ENCODE measurements at regions not wholly inside any gene's neighbourhood (a gene's known extent, or its start where the extent isn't known, plus 50 kb on each side); places are given as distances from the start of the nearest gene placed in this dataset.
"Not testable (repeated sequence)": the region's sequence is repeated elsewhere in the genome, so short reads cannot be mapped to it uniquely, and the experiment has no call there.

GRCh38 chrX:3504916-3505315 is 158.5 kb upstream of the MXRA5 start:
- H2BK15ac ChIP-seq (ENCODE audit: low read length), result no peak overlapping the region
- no peak overlapping the region for H4K91ac ChIP-seq (ENCODE audit: low read depth, low read length, poor library complexity)
- H4K8ac ChIP-seq (ENCODE audit: low read depth, low read length), result no peak overlapping the region
- H2BK120ac ChIP-seq (ENCODE audit: low read depth, low read length), result no peak overlapping the region
- no peak overlapping the region for H3K23ac ChIP-seq (ENCODE audit: low read depth, low read length, poor library complexity)
- no peak overlapping the region for H3K14ac ChIP-seq (ENCODE audit: low read length)
- WGBS, 2 donors (ENCODE audit: extremely low coverage in 2 of 2, insufficient read length in 2 of 2, insufficient replicate concordance in 1 of 2), result no CpG with 5 or more reads among the region's 3 CpGs
- H3K4ac ChIP-seq (ENCODE audit: low read length), result no peak overlapping the region
- no peak overlapping the region for H2AK5ac ChIP-seq (ENCODE audit: low read depth, low read length)
- no peaks in the 10 kb centered on the region for H3K27me3 ChIP-seq (ENCODE audit: control insufficient read depth in 3 of 3, insufficient read depth in 3 of 3, low read depth in 1 of 3, low read length in 3 of 3)
- H3K79me1 ChIP-seq (ENCODE audit: low read depth, low read length), result no peaks in the 10 kb centered on the region
- DNase-seq (ENCODE audit: low spot score), result no peak
- no peak overlapping the region for H2BK5ac ChIP-seq (ENCODE audit: low read length)
- no peak overlapping the region for H3K27ac ChIP-seq (replicated peaks; ENCODE audit: low read length)
- no peak overlapping the region for H2BK12ac ChIP-seq (ENCODE audit: low read length)
- H3K18ac ChIP-seq (ENCODE audit: low read length), result no peak overlapping the region
- H2AFZ ChIP-seq (ENCODE audit: low read length), result no peak overlapping the region
- no peak overlapping the region for H3K4me3 ChIP-seq (ENCODE audit: low read length in 2 of 2)
- no peak overlapping the region for H3K9ac ChIP-seq (ENCODE audit: low read depth, low read length, poor library complexity)
- H3K4me2 ChIP-seq (ENCODE audit: insufficient read depth, low read length, poor library complexity, severe bottlenecking), result no peak overlapping the region
- no peaks in the 10 kb centered on the region for H3K4me1 ChIP-seq (ENCODE audit: control insufficient read depth in 2 of 2, insufficient read depth in 1 of 2, low read depth in 1 of 2, low read length in 2 of 2)
- H3K36me3 ChIP-seq (replicated peaks in 1 of 2; ENCODE audit: control insufficient read depth in 2 of 2, insufficient read depth in 2 of 2, low read length in 2 of 2), result no peaks in the 10 kb centered on the region
- no peaks in the 10 kb centered on the region for H3K9me3 ChIP-seq (replicated peaks in 1 of 2; ENCODE audit: control insufficient read depth in 2 of 2, insufficient read depth in 1 of 2, low read depth in 1 of 2, low read length in 2 of 2)

GRCh38 chrX:3501833-3502535 is 155.5 kb upstream of the MXRA5 start:
- Histone ChIP-seq H3K4me3 (ENCODE audit: low read length in 2 of 2) (no peak overlapping the region), H2BK120ac (ENCODE audit: low read depth, low read length) (no peak overlapping the region), H2AK5ac (ENCODE audit: low read depth, low read length) (no peak overlapping the region), H3K4ac (ENCODE audit: low read length) (no peak overlapping the region), H3K4me2 (ENCODE audit: insufficient read depth, low read length, poor library complexity, severe bottlenecking) (no peak overlapping the region), H3K23ac (ENCODE audit: low read depth, low read length, poor library complexity) (no peak overlapping the region), H3K27ac (replicated peaks; ENCODE audit: low read length) (no peak overlapping the region), H3K14ac (ENCODE audit: low read length) (no peak overlapping the region), H2BK15ac (ENCODE audit: low read length) (no peak overlapping the region), H2BK12ac (ENCODE audit: low read length) (no peak overlapping the region), H3K4me1 (ENCODE audit: control insufficient read depth in 2 of 2, insufficient read depth in 1 of 2, low read depth in 1 of 2, low read length in 2 of 2) (no peaks in the 10 kb centered on the region), H3K36me3 (replicated peaks in 1 of 2; ENCODE audit: control insufficient read depth in 2 of 2, insufficient read depth in 2 of 2, low read length in 2 of 2) (no peaks in the 10 kb centered on the region), H3K9me3 (replicated peaks in 1 of 2; ENCODE audit: control insufficient read depth in 2 of 2, insufficient read depth in 1 of 2, low read depth in 1 of 2, low read length in 2 of 2) (no peaks in the 10 kb centered on the region), H2BK5ac (ENCODE audit: low read length) (no peak overlapping the region), H3K18ac (ENCODE audit: low read length) (no peak overlapping the region), H3K9ac (ENCODE audit: low read depth, low read length, poor library complexity) (no peak overlapping the region), H2AFZ (ENCODE audit: low read length) (no peak overlapping the region), H3K27me3 (ENCODE audit: control insufficient read depth in 3 of 3, insufficient read depth in 3 of 3, low read depth in 1 of 3, low read length in 3 of 3) (no peaks in the 10 kb centered on the region), H4K8ac (ENCODE audit: low read depth, low read length) (no peak overlapping the region), H4K91ac (ENCODE audit: low read depth, low read length, poor library complexity) (no peak overlapping the region), H3K79me1 (ENCODE audit: low read depth, low read length) (no peaks in the 10 kb centered on the region)
- DNase-seq (ENCODE audit: low spot score), result no peak
- WGBS, 2 donors (ENCODE audit: extremely low coverage in 2 of 2, insufficient read length in 2 of 2, insufficient replicate concordance in 1 of 2), result no CpG with 5 or more reads among the region's 21 CpGs

- H3K23ac ChIP-seq (ENCODE audit: low read depth, low read length, poor library complexity); H4K8ac ChIP-seq (ENCODE audit: low read depth, low read length); H2BK5ac ChIP-seq (ENCODE audit: low read length); H2AFZ ChIP-seq (ENCODE audit: low read length); H3K9me3 ChIP-seq (replicated peaks in 1 of 2; ENCODE audit: control insufficient read depth in 2 of 2, insufficient read depth in 1 of 2, low read depth in 1 of 2, low read length in 2 of 2); H3K27ac ChIP-seq (replicated peaks; ENCODE audit: low read length); H3K36me3 ChIP-seq (replicated peaks in 1 of 2; ENCODE audit: control insufficient read depth in 2 of 2, insufficient read depth in 2 of 2, low read length in 2 of 2); H3K4me1 ChIP-seq (ENCODE audit: control insufficient read depth in 2 of 2, insufficient read depth in 1 of 2, low read depth in 1 of 2, low read length in 2 of 2); H3K79me1 ChIP-seq (ENCODE audit: low read depth, low read length); H4K91ac ChIP-seq (ENCODE audit: low read depth, low read length, poor library complexity); H3K14ac ChIP-seq (ENCODE audit: low read length); H3K4ac ChIP-seq (ENCODE audit: low read length); DNase-seq (ENCODE audit: low spot score); H3K4me2 ChIP-seq (ENCODE audit: insufficient read depth, low read length, poor library complexity, severe bottlenecking); H3K9ac ChIP-seq (ENCODE audit: low read depth, low read length, poor library complexity); H3K18ac ChIP-seq (ENCODE audit: low read length); H2AK5ac ChIP-seq (ENCODE audit: low read depth, low read length); H2BK12ac ChIP-seq (ENCODE audit: low read length); H3K27me3 ChIP-seq (ENCODE audit: control insufficient read depth in 3 of 3, insufficient read depth in 3 of 3, low read depth in 1 of 3, low read length in 3 of 3); H2BK15ac ChIP-seq (ENCODE audit: low read length); H3K4me3 ChIP-seq (ENCODE audit: low read length in 2 of 2); H2BK120ac ChIP-seq (ENCODE audit: low read depth, low read length): not testable (repeated sequence)
- WGBS, 2 donors (ENCODE audit: extremely low coverage in 2 of 2, insufficient read length in 2 of 2, insufficient replicate concordance in 1 of 2), result no CpG with 5 or more reads among the region's 12 CpGs
These were observed 149.7 kb upstream of the MXRA5 start for GRCh38 chrX:3495836-3496769.

GRCh38 chrX:3493605-3494004 is 147.2 kb upstream of the MXRA5 start:
- no peak overlapping the region for H2BK12ac ChIP-seq (ENCODE audit: low read length)
- H3K9me3 ChIP-seq (replicated peaks in 1 of 2; ENCODE audit: control insufficient read depth in 2 of 2, insufficient read depth in 1 of 2, low read depth in 1 of 2, low read length in 2 of 2), result no peaks in the 10 kb centered on the region
- H4K8ac ChIP-seq (ENCODE audit: low read depth, low read length), result no peak overlapping the region
- no peaks in the 10 kb centered on the region for H3K4me1 ChIP-seq (ENCODE audit: control insufficient read depth in 2 of 2, insufficient read depth in 1 of 2, low read depth in 1 of 2, low read length in 2 of 2)
- H3K18ac ChIP-seq (ENCODE audit: low read length), result no peak overlapping the region
- H3K79me1 ChIP-seq (ENCODE audit: low read depth, low read length), result no peaks in the 10 kb centered on the region
- no peaks in the 10 kb centered on the region for H3K27me3 ChIP-seq (ENCODE audit: control insufficient read depth in 3 of 3, insufficient read depth in 3 of 3, low read depth in 1 of 3, low read length in 3 of 3)
- no peak overlapping the region for H2BK5ac ChIP-seq (ENCODE audit: low read length)
- no peak overlapping the region for H2BK15ac ChIP-seq (ENCODE audit: low read length)
- no peak overlapping the region for H2BK120ac ChIP-seq (ENCODE audit: low read depth, low read length)
- H3K27ac ChIP-seq (replicated peaks; ENCODE audit: low read length), result no peak overlapping the region
- H3K4me3 ChIP-seq (ENCODE audit: low read length in 2 of 2), result no peak overlapping the region
- no peak overlapping the region for H2AK5ac ChIP-seq (ENCODE audit: low read depth, low read length)
- no peak for DNase-seq (ENCODE audit: low spot score)
- H3K4me2 ChIP-seq (ENCODE audit: insufficient read depth, low read length, poor library complexity, severe bottlenecking), result no peak overlapping the region
- no peaks in the 10 kb centered on the region for H3K36me3 ChIP-seq (replicated peaks in 1 of 2; ENCODE audit: control insufficient read depth in 2 of 2, insufficient read depth in 2 of 2, low read length in 2 of 2)
- H3K23ac ChIP-seq (ENCODE audit: low read depth, low read length, poor library complexity), result no peak overlapping the region
- H3K9ac ChIP-seq (ENCODE audit: low read depth, low read length, poor library complexity), result no peak overlapping the region
- H3K14ac ChIP-seq (ENCODE audit: low read length), result no peak overlapping the region
- no peak overlapping the region for H3K4ac ChIP-seq (ENCODE audit: low read length)
- H2AFZ ChIP-seq (ENCODE audit: low read length), result no peak overlapping the region
- no peak overlapping the region for H4K91ac ChIP-seq (ENCODE audit: low read depth, low read length, poor library complexity)
